ENCODE measurements at regions not wholly inside any gene's neighbourhood (a gene's known extent, or its start where the extent isn't known, plus 50 kb on each side); places are given as distances from the start of the nearest gene placed in this dataset.
A peak's percentile ranks its signal among the peaks of the same experiment; 100 is the strongest.

DNA sequence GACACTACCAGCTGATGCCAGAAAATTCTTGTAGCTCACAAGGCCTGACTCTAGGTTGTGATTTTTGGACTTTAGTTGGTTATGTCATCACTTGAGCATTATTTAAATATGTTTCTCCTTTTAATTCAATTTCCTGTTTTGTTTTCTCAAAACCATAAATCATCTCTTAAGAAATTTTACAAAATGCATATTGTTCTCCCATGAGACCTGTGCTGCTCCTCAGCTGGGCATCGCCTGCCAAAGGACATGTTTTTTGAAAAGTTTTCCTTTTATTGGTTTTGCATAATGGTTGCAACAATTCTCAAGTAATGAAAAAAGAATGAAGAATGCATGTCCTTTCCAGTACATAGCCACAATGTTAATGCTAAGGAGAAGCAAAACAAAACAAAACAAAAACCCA, 204.7 kb upstream of the LYPLAL1 start:
- Mint-ChIP-seq H3K9me3 (peaks cover 24% of the 10 kb centered on the region), H3K36me3 (ENCODE audit: low read depth) (no peaks in the 10 kb centered on the region), H3K4me3 (no peak overlapping the region), H3K4me1 (peaks cover 48% of the 10 kb centered on the region), H3K27me3 (ENCODE audit: low read depth) (no peaks in the 10 kb centered on the region), H3K27ac (peak overlapping the region in 1 of 3 experiments; percentile 60)
- TF ChIP-seq CTCF (IDR thresholded peaks at IDR 0.05; ENCODE audit: unreplicated experiment in 3 of 3) = no peak

DNA sequence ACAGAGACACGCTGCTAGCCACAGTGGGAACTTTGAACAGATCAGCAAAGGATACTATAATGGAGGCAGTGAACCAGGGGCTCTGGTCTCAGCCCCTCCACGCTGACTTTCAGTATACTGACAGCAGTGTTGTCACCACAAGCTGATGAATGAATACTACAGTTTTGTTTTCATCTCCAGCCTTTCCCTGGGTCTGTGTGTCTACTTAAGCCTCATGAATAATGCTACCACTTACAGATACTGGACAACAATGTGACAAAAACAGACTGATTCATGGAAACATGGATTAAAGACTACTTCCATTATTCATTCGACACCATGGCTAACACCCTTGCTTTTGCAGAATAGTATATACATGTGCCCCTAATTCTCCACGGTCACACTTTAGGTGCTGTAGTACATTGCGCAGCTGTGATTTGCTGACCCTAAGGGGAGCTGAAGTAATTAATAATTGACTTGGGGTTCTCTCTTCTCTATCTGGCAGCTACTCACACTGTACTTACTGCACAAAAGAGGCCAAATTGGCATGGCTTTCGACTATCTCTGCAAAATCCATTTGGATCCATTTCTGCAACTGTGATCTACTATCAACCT, 203.2 kb upstream of the LYPLAL1 start:
- TF ChIP-seq CTCF (IDR thresholded peaks at IDR 0.05; ENCODE audit: unreplicated experiment in 3 of 3) = no peak
- peaks cover 24% of the 10 kb centered on the region for H3K9me3 Mint-ChIP-seq
- no peaks in the 10 kb centered on the region for H3K36me3 Mint-ChIP-seq (ENCODE audit: low read depth)
- H3K27me3 Mint-ChIP-seq (ENCODE audit: low read depth) = no peaks in the 10 kb centered on the region
- H3K27ac Mint-ChIP-seq = peak overlapping the region; percentile 75 to 97 (median 94)
- no peak overlapping the region for H3K4me3 Mint-ChIP-seq
- H3K4me1 Mint-ChIP-seq = peaks cover 37% of the 10 kb centered on the region

- Mint-ChIP-seq H3K4me1 (peaks cover 31% of the 10 kb centered on the region), H3K4me3 (no peak overlapping the region), H3K27ac (peak overlapping the region; percentile 75 to 97 (median 94)), H3K36me3 (ENCODE audit: low read depth) (no peaks in the 10 kb centered on the region), H3K9me3 (peaks cover 18% of the 10 kb centered on the region), H3K27me3 (ENCODE audit: low read depth) (no peaks in the 10 kb centered on the region)
- no peak for TF ChIP-seq CTCF (IDR thresholded peaks at IDR 0.05; ENCODE audit: unreplicated experiment in 3 of 3)
Observed at GRCh38 chr1:218971156-218971555, 202.5 kb upstream of the LYPLAL1 start.

GRCh38 chr1:218980881-218981280, 192.8 kb upstream of the LYPLAL1 start:
- H3K27me3 Mint-ChIP-seq (ENCODE audit: low read depth) = no peaks in the 10 kb centered on the region
- H3K4me3 Mint-ChIP-seq = no peak overlapping the region
- TF ChIP-seq CTCF (IDR thresholded peaks at IDR 0.05; ENCODE audit: unreplicated experiment in 3 of 3) = no peak
- H3K4me1 Mint-ChIP-seq = no peaks in the 10 kb centered on the region
- no peaks in the 10 kb centered on the region for H3K36me3 Mint-ChIP-seq (ENCODE audit: low read depth)
- H3K9me3 Mint-ChIP-seq = no peaks in the 10 kb centered on the region
- H3K27ac Mint-ChIP-seq = no peak overlapping the region

- no peaks in the 10 kb centered on the region for H3K4me1 Mint-ChIP-seq
- H3K27me3 Mint-ChIP-seq (ENCODE audit: low read depth) = no peaks in the 10 kb centered on the region
- no peak overlapping the region for H3K27ac Mint-ChIP-seq
- no peaks in the 10 kb centered on the region for H3K9me3 Mint-ChIP-seq
- no peaks in the 10 kb centered on the region for H3K36me3 Mint-ChIP-seq (ENCODE audit: low read depth)
- no peak overlapping the region for H3K4me3 Mint-ChIP-seq
- TF ChIP-seq CTCF (IDR thresholded peaks at IDR 0.05; ENCODE audit: unreplicated experiment in 3 of 3) = no peak
Observed at GRCh38 chr1:218982482-218982881, 191.2 kb upstream of the LYPLAL1 start.

DNA sequence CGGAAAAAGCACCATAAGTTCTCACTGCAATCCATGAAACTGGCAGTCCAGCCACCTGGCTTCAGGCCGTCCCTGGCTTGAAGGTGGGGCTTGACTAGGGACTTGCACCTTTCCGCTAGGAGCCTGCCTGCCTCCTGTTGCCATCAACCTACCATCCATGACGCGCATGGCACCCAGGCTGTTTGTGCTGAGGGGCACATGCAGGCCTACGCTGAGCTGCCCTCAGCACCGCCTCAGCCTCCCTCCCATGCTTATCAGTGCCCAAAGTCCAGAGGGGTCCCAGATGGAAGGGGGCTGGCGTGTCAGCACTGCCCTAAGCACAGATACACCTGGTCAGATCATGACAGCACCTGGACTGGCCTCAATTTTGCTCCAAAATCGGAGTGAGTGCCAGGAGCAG, 190.2 kb upstream of the LYPLAL1 start:
- H3K9me3 Mint-ChIP-seq = peaks cover under 1% of the 10 kb centered on the region
- TF ChIP-seq CTCF (IDR thresholded peaks at IDR 0.05; ENCODE audit: unreplicated experiment in 3 of 3) = no peak
- no peak overlapping the region for H3K27ac Mint-ChIP-seq
- H3K4me1 Mint-ChIP-seq = no peaks in the 10 kb centered on the region
- no peaks in the 10 kb centered on the region for H3K36me3 Mint-ChIP-seq (ENCODE audit: low read depth)
- H3K27me3 Mint-ChIP-seq (ENCODE audit: low read depth) = no peaks in the 10 kb centered on the region
- H3K4me3 Mint-ChIP-seq = no peak overlapping the region

All from nephron (organoid).